Fibroblast of skin of right quadriceps (primary cell): ENCODE measurements at regions not wholly inside any gene's neighbourhood (a gene's known extent, or its start where the extent isn't known, plus 50 kb on each side); places are given as distances from the start of the nearest gene placed in this dataset.
A peak's percentile ranks its signal among the peaks of the same experiment; 100 is the strongest.

Source experiments
- DNase-seq: peaks from one replicate; pipeline ENCODE4 v3.0.0-alpha.2; 2013

DNA sequence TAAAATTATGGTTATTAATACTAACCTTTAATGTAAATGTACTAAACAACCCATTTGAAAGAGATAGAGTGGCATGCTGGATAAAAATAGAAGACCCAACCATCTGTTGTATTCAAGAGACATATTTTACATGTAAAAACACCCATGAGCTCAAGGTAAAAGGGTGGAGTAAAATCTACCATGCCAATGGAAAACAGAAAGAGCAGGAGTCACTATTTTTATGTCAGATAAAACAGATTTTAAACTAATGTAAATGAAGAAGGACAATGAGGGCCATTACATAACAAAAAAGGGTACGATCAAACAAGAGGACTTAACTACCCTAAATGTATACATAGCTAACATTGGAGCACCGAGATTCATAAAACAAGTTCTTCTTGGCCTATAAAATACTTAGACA lies 66.3 kb downstream of the ITM2A start:
- no peak for DNase-seq

- DNase-seq = no peak
Observed at GRCh38 chrX:79290596-79290995, 76.5 kb downstream of the ITM2A start.

DNA sequence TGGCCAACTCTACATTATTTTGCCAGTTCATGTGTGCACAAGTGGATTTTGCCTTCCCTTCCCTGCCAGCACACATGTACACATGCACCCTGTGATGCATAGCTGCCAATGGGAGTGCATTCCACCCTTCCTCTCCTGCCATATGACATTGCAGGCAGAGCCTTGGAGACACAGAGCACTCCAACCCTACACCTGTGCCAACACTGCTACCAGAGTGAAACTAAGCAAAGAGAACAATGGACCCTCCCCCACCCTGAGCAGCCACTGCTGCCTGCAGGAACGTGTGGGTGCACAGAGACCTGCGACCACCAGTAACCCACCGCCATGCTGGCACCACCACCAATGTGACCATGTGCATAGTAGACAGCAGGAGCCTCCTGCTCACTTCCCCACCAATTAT lies 78.4 kb downstream of the ITM2A start:
- no peak for DNase-seq

GRCh38 chrX:79287724-79288123 lies 79.4 kb downstream of the ITM2A start:
- DNase-seq = no peak

DNA sequence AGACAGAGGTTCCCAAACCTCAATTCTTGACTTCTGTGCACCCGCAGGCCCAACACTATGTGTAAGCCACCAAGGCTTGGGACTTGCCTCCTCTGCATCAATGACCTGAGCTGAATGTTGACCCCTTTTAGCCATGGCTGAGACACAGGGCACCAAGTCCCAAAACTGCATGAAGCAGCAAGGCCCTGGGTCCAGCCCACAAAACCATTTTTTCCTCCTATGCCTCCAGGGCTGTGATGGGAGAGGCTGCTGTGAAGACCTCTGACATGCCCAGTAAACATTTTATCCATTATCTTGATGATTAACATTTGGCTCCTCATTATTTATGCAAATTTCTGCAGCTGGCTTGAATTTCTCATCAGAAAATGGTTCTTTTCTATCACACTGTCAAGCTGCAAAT lies 85.4 kb downstream of the ITM2A start:
- no peak for DNase-seq

GRCh38 chrX:79270401-79270800 lies 96.7 kb downstream of the ITM2A start:
- DNase-seq = peak; percentile 5

DNA sequence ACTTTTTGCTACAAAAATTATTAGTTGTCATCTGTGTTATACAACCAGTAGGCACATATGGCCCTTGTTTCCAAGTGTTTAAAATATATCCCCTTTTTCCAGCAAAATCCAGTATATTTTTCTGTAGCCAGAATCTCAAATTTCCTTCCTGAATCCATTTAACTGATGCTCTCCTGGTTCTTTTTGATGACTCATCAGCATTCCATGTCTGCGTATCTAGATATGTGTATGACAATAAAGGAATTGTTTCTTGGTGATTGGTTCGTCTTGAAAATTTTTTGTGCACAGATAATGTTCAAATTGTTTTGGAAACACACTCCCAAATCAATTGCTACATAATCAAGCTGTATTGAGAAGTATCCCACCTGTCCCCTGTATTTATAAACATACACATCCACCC lies 98.3 kb downstream of the ITM2A start:
- peak; percentile 12 for DNase-seq

DNA sequence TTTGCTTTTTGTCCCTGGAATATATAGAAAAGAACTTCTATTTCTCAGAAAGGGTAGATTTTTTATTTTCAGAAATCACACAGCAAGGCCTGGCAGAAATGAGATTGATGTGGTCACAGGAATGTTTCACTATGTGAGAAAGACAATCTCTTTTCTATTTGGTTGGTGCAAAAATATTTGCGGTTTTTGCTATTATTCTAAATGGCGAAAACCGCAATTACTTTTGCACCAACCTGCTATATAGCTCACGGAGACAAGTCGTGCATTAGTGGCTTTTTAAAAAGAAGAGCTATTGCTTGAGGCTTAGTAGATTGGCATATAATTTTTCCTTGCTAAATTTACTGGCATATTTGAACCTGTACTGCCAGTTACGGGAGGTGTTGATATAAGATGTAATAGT lies 100.4 kb downstream of the ITM2A start:
- DNase-seq = no peak

GRCh38 chrX:79263550-79263949 lies 103.6 kb downstream of the ITM2A start:
- no peak for DNase-seq

- no peak for DNase-seq
Observed at GRCh38 chrX:79259073-79259689, 108.0 kb downstream of the ITM2A start.

DNA sequence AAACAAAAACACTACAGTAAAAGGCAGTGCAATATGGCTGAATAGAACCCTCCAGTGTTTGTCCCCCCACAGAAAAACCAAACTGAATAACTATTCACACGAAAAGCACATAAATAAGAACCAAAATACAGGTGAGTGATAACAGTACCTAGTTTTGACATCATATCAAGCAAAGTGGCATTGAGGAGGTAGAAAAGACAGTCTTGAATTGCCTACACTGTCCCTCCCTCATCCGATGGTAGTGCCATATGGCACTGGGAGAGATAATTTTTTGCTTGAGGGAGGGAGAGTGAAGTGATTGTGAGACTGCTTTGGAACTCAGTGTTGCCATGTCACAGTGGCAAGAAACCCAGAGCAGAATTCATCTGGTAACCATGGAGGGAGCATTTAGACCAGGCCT lies 99.2 kb downstream of the GPR174 start:
- no peak for DNase-seq

DNA sequence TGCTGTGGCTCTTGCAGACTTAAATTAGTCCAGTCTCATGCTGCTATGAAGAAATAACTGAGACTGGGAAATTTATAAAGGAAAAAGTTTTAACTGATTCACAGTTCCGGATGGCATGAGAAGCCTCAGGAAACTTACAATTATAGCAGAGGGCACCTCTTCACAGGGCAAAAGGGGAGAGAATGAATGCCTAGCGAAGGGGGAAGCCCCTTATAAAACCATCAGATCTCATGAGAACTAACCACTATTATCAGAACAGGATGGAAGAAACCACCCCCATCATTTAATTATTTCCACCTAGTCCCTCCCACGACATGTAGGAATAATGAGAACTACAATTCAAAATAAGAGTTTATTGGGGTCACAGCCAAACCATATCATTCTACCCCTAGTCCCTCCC lies 91.4 kb downstream of the GPR174 start:
- no peak for DNase-seq

GRCh38 chrX:79231662-79232061 lies 87.2 kb downstream of the GPR174 start:
- DNase-seq = no peak
